ENCODE measurements at regions not wholly inside any gene's neighbourhood (a gene's known extent, or its start where the extent isn't known, plus 50 kb on each side); places are given as distances from the start of the nearest gene placed in this dataset.

GRCh38 chr17:72403713-72404209 lies 282.9 kb downstream of the SOX9 start:
- no peak for DNase-seq
- H3K27ac ChIP-seq: no peak overlapping the region
- TF ChIP-seq POLR2A (IDR thresholded peaks at IDR 0.05): no peak
- H3K9me3 ChIP-seq: no peaks in the 10 kb centered on the region
- H3K4me1 ChIP-seq: peaks cover 0 to 23% (median 0%) of the 10 kb centered on the region in 4 donors
- no peaks in the 10 kb centered on the region for H3K36me3 ChIP-seq
- H3K27me3 ChIP-seq: no peaks in the 10 kb centered on the region
- no peak overlapping the region for H3K4me3 ChIP-seq

GRCh38 chr17:72404872-72405271 lies 284.1 kb downstream of the SOX9 start:
- Histone ChIP-seq H3K4me3 (no peak overlapping the region), H3K4me1 (peaks cover 0 to 24% (median 0%) of the 10 kb centered on the region in 4 donors), H3K9me3 (no peaks in the 10 kb centered on the region), H3K36me3 (no peaks in the 10 kb centered on the region), H3K27ac (no peak overlapping the region), H3K27me3 (no peaks in the 10 kb centered on the region)
- DNase-seq: no peak
- TF ChIP-seq, protein P1, sequence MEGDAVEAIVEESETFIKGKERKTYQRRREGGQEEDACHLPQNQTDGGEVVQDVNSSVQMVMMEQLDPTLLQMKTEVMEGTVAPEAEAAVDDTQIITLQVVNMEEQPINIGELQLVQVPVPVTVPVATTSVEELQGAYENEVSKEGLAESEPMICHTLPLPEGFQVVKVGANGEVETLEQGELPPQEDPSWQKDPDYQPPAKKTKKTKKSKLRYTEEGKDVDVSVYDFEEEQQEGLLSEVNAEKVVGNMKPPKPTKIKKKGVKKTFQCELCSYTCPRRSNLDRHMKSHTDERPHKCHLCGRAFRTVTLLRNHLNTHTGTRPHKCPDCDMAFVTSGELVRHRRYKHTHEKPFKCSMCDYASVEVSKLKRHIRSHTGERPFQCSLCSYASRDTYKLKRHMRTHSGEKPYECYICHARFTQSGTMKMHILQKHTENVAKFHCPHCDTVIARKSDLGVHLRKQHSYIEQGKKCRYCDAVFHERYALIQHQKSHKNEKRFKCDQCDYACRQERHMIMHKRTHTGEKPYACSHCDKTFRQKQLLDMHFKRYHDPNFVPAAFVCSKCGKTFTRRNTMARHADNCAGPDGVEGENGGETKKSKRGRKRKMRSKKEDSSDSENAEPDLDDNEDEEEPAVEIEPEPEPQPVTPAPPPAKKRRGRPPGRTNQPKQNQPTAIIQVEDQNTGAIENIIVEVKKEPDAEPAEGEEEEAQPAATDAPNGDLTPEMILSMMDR (IDR thresholded peaks at IDR 0.05): no peak
- TF ChIP-seq POLR2A (IDR thresholded peaks at IDR 0.05): no peak

GRCh38 chr17:72405662-72406230 lies 284.9 kb downstream of the SOX9 start:
- Histone ChIP-seq H3K27ac (peak overlapping the region in 1 of 4 donors; percentile 16), H3K27me3 (no peaks in the 10 kb centered on the region), H3K4me3 (no peak overlapping the region), H3K4me1 (peaks cover 0 to 24% (median 0%) of the 10 kb centered on the region in 4 donors), H3K9me3 (no peaks in the 10 kb centered on the region), H3K36me3 (no peaks in the 10 kb centered on the region)
- TF ChIP-seq, protein P1 (IDR thresholded peaks at IDR 0.05): no peak
- TF ChIP-seq POLR2A (IDR thresholded peaks at IDR 0.05): no peak
- no peak for DNase-seq

DNA sequence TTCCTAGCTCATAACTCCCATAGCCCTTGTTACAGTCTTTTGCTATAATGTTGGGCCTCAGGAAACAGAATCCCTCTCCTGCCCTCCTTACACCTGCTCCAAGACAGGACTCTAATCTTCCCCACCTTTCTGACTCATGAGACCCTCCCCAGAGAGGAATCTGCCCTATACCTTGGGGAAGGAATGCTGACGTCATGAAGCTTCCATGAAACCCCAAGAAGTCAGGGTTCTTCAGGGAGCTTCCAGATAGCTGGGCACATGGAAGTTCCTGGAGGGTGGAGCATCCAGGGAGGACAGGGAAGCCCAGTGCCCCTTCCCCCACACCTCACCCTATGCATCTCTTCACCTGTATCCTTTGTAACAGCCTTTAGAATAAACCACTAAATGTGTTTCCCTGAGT lies 285.7 kb downstream of the SOX9 start:
- DNase-seq: no peak
- no peak overlapping the region for H3K4me3 ChIP-seq
- peak overlapping the region in 2 of 4 donors; percentile 46 to 66 for H3K27ac ChIP-seq
- H3K27me3 ChIP-seq: no peaks in the 10 kb centered on the region
- no peaks in the 10 kb centered on the region for H3K36me3 ChIP-seq
- no peaks in the 10 kb centered on the region for H3K9me3 ChIP-seq
- H3K4me1 ChIP-seq: peaks cover 0 to 24% (median 0%) of the 10 kb centered on the region in 4 donors
- no peak for TF ChIP-seq POLR2A (IDR thresholded peaks at IDR 0.05)
- TF ChIP-seq, protein P1 (IDR thresholded peaks at IDR 0.05): no peak

- no peaks in the 10 kb centered on the region for H3K27me3 ChIP-seq
- no peaks in the 10 kb centered on the region for H3K9me3 ChIP-seq
- DNase-seq: peak in 2 of 3 donors; percentile 71 to 87
- peak overlapping the region in 3 of 4 donors; percentile 23 to 66 (median 46) for H3K27ac ChIP-seq
- no peaks in the 10 kb centered on the region for H3K36me3 ChIP-seq
- peaks cover 0 to 24% (median 0%) of the 10 kb centered on the region in 4 donors for H3K4me1 ChIP-seq
- TF ChIP-seq, protein P1 (IDR thresholded peaks at IDR 0.05): no peak
- no peak for TF ChIP-seq POLR2A (IDR thresholded peaks at IDR 0.05)
- H3K4me3 ChIP-seq: no peak overlapping the region
Measured at GRCh38 chr17:72407336-72407909, 286.6 kb downstream of the SOX9 start.

GRCh38 chr17:72407931-72408330 lies 287.1 kb downstream of the SOX9 start:
- peaks cover 0 to 24% (median 0%) of the 10 kb centered on the region in 4 donors for H3K4me1 ChIP-seq
- H3K4me3 ChIP-seq: no peak overlapping the region
- no peaks in the 10 kb centered on the region for H3K27me3 ChIP-seq
- TF ChIP-seq, protein P1 (IDR thresholded peaks at IDR 0.05): no peak
- no peak for TF ChIP-seq POLR2A (IDR thresholded peaks at IDR 0.05)
- no peak for DNase-seq
- peak overlapping the region in 3 of 4 donors; percentile 19 to 66 (median 46) for H3K27ac ChIP-seq
- H3K36me3 ChIP-seq: no peaks in the 10 kb centered on the region
- H3K9me3 ChIP-seq: no peaks in the 10 kb centered on the region

All from Peyer's patch (tissue), 4 donors.